Muscle layer of duodenum (tissue), 2 donors: ENCODE measurements at regions not wholly inside any gene's neighbourhood (a gene's known extent, or its start where the extent isn't known, plus 50 kb on each side); places are given as distances from the start of the nearest gene placed in this dataset.

ENCODE experiments used
- H3K27ac ChIP-seq: one replicate; pipeline ENCODE4 v1.7.0; 2013; ENCODE audit warnings: mild to moderate bottlenecking, low read length
- H3K27me3 ChIP-seq: one replicate; pipeline ENCODE4 v1.7.0; 2013; ENCODE audit warnings: low read depth, mild to moderate bottlenecking, control low read depth, low read length
- H3K36me3 ChIP-seq, 2 donors: one replicate each; pipeline ENCODE4 v1.7.0; 2013; ENCODE audit warnings: low read length in 2 of 2, control low read depth in 1 of 2, mild to moderate bottlenecking in 1 of 2; ENCODE audit not compliant: insufficient read depth in 2 of 2, control insufficient read depth in 1 of 2
- H3K4me1 ChIP-seq, 2 donors: one replicate each; pipeline ENCODE4 v1.7.0; 2013; ENCODE audit warnings: low read length in 2 of 2, mild to moderate bottlenecking in 2 of 2, control low read depth in 1 of 2, moderate library complexity in 1 of 2; ENCODE audit not compliant: insufficient read depth in 2 of 2, control insufficient read depth in 1 of 2
- H3K4me3 ChIP-seq, 2 donors: one replicate each; pipeline ENCODE4 v1.7.0; 2013; ENCODE audit warnings: low read length in 2 of 2, low read depth in 1 of 2, mild to moderate bottlenecking in 1 of 2
- H3K9me3 ChIP-seq, 2 donors: one replicate each; pipeline ENCODE4 v1.7.0; 2013; ENCODE audit warnings: low read length in 2 of 2, control low read depth in 1 of 2, mild to moderate bottlenecking in 1 of 2; ENCODE audit not compliant: control insufficient read depth in 1 of 2
- donor health status: healthy.

DNA sequence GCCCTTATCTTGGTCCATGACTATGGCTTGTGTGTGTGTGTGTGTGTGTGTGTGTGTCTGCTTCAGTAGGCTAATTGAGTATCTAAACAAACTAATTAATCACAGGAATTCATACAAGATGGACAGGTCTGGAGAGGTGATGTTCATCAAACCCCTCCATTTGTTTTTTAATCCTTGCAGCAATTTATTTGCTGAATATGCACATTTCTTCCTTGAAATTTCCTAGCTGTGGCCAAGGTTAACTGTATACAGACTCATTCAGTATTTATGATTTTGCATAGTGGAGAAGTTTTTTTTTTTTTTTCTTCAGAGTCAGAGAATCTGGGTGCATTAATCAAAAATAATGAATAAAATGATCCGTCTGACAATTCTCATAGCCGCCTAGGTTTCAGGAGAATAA, 74.7 kb upstream of the TSHZ3 start:
- H3K4me3 ChIP-seq: no peak overlapping the region
- H3K4me1 ChIP-seq: no peaks in the 10 kb centered on the region
- no peaks in the 10 kb centered on the region for H3K27me3 ChIP-seq
- H3K27ac ChIP-seq: no peak overlapping the region
- H3K9me3 ChIP-seq: no peaks in the 10 kb centered on the region
- H3K36me3 ChIP-seq: no peaks in the 10 kb centered on the region

DNA sequence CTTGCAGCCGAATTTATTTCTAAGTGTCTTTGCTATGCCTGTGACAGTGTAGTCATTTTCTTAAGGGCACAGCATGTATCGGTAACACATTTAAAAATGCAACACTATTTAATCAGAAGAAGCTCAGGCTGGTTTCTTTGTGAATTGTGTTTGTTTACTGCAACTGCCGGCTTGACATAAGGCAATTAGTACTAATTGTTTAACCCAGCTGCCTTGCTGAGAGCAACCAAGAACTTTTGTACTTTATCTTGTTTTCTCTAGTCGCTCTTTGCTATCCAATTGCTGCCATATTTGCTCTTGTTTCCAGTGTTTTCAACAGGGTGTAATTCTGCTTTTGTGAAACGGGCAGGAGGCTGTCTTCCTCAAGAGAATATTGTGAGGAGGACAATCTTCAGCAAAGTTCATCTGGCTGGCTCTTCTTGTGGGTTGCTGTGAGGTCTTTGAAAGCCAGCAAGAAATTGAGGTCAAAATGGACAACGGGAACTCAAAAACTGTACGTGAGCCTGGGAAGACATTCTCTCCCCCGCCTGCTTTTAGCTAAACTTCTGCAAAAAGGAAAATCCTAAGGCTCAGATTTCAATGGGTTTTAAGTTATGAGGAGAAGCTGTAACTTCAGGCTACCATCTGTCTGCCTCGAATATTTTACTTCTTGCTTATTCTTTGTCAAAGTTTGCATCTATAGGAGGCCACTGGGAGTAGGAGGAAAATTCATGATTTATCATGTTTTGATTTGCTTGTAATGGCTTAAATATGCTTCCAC, 75.8 kb upstream of the TSHZ3 start:
- Histone ChIP-seq H3K4me3 (no peak overlapping the region), H3K27ac (no peak overlapping the region)

DNA sequence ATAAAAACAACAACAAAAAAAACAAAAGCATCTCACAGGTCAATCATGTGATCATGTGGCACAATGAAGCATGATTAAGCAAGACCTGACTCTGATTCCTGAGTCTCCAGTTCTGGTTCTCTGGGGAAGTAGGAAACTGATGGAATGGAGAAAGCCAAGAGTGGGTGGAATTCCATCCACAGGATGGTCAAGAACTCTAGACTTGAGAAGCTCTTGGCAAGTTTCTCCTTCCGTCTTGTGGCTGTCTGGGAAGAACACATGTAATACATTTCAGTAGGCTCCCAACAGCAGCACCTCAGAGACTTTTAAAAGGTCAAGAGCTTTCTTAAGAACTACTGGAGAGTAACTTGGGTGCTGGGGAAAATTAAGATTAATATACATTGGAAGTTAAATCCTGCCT, 78.6 kb upstream of the TSHZ3 start:
- no peaks in the 10 kb centered on the region for H3K27me3 ChIP-seq
- no peaks in the 10 kb centered on the region for H3K4me1 ChIP-seq
- no peak overlapping the region for H3K4me3 ChIP-seq
- H3K27ac ChIP-seq: no peak overlapping the region
- H3K36me3 ChIP-seq: no peaks in the 10 kb centered on the region
- H3K9me3 ChIP-seq: no peaks in the 10 kb centered on the region

More for the DNA sequence above, 75.8 kb upstream of the TSHZ3 start:
- no peaks in the 10 kb centered on the region for H3K9me3 ChIP-seq
- H3K4me1 ChIP-seq: no peaks in the 10 kb centered on the region
- H3K36me3 ChIP-seq: no peaks in the 10 kb centered on the region
- no peaks in the 10 kb centered on the region for H3K27me3 ChIP-seq

DNA sequence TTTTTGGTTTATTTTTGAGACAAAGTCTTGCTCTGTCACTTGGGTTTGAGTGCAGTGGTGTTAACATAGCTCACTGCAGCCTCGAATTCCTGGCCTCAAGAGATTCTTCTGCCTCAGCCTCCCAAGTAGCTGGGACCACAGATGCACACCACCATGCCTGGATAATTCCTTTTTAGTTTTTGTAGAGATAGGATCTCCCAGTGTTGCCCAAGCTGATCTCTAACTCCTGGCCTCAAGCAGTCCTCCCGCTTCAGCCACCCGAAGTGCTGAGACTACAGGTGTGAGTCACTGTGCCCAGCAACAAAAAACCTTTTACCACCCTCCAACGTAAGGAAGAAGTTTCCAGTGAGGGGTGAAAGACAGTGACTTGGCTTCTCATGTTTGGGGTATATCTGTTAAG, 81.1 kb upstream of the TSHZ3 start:
- H3K4me1 ChIP-seq: no peaks in the 10 kb centered on the region
- no peak overlapping the region for H3K4me3 ChIP-seq
- H3K27ac ChIP-seq: no peak overlapping the region
- H3K36me3 ChIP-seq: no peaks in the 10 kb centered on the region
- H3K27me3 ChIP-seq: no peaks in the 10 kb centered on the region
- peaks cover 0 to 5% of the 10 kb centered on the region in 2 donors for H3K9me3 ChIP-seq

DNA sequence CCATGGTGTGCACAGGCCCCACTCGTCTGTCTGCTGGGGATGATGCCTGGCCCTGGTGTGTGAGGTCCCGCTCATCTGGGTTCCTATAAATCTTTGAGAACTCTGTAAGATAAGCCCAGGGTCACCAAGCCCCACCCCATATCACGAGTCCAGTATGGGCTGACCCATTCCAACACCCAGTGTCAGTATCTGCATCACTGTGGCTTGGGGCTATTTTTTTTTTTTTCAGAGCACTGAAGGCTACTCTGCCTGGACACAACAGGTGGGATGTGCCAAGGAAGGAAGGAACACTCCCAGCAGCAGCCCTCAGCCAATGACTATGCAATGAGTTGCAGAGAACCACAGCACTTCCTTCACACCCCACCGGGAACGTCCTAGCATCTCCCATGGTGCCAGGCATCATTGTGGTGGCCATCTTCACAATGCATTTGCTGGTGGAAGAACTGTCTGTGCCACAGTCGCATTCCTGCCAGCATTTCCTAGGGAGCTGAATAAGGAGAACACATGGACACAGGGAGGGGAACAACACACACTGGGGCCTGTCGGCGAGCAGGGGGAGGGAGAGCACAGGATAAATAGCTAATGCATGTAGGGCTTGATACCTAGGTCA, 83.1 kb upstream of the TSHZ3 start:
- no peaks in the 10 kb centered on the region for H3K27me3 ChIP-seq

DNA sequence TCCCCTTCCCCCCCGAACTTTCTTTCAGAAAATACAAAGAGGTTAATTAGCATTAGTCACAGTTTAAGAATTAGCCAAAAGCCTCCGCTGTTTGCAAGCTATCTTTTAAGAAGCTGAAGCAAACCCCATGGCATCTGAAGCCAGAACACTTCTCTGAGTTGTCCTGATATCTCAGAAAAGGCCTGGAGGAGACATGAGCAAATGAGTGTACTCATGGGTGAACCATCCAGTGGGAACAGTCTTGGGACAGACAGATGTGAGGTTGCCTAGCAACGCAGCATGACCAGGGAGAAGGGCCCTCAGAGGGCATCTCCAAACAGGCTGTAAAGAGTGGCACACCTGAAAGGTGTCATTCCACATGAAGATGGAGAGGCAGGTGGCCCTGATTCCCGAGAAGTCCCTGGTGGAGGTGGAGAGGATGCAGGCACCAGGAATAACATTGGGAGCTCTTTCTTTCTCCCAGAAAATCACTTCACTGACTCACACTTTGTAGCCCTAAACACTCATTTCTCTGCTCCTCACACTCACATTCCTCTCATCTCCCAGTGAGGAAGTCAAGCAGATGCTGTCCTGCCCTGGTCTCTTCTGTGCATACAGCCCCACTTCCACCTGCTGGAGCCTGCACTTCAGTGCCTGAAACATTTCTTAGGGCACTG, 87.0 kb upstream of the TSHZ3 start:
- H3K36me3 ChIP-seq: no peaks in the 10 kb centered on the region
- no peaks in the 10 kb centered on the region for H3K27me3 ChIP-seq
- no peak overlapping the region for H3K4me3 ChIP-seq
- peaks cover 0 to 5% of the 10 kb centered on the region in 2 donors for H3K9me3 ChIP-seq
- no peaks in the 10 kb centered on the region for H3K4me1 ChIP-seq
- no peak overlapping the region for H3K27ac ChIP-seq

More for the DNA sequence above, 83.1 kb upstream of the TSHZ3 start:
- Histone ChIP-seq H3K4me1 (no peaks in the 10 kb centered on the region), H3K36me3 (no peaks in the 10 kb centered on the region), H3K9me3 (peaks cover 0 to 5% of the 10 kb centered on the region in 2 donors), H3K27ac (no peak overlapping the region), H3K4me3 (no peak overlapping the region)

DNA sequence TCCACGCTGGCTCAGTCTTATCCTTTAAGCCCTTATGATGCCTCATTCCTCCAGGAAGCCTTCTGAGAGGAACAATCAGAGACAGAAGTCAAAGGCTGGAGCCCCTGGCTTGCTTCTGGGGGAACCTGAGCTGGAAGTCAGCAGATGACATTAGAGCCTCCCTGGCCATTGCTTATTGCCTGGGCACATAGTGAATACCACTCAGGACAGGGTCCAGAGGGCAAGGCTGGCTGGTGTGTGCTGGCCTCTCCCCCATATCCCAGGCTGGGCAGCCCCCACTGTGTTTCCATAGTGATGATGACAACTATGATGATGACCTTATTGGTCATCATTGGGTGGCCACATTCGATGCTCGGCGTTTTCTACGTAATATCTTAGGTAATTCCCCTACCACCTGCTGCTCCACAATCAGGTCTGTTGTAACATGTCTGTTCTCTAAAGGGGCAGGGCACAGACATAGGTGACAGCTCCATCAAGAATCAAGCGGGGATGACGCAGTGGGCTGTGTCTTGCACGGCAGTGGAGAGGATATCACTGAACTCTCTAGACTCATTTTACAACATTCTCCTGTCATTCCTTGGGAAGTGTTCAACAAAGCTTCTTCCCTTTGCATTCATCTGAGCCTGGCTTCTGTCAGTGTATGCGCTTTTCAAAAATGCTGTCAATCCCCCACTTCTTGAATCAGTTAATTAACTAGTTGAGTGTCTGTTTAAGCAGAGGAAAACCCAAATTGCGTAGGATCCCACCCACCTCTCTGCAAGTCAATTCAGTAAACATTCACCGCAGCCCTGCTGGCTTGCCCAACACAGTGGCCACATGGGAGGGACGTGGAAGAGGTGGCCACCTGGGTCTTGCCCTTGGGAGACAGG, 89.4 kb upstream of the TSHZ3 start:
- H3K4me3 ChIP-seq: no peak overlapping the region
- no peaks in the 10 kb centered on the region for H3K27me3 ChIP-seq
- H3K27ac ChIP-seq: no peak overlapping the region
- H3K9me3 ChIP-seq: peaks cover 0 to 5% of the 10 kb centered on the region in 2 donors
- no peaks in the 10 kb centered on the region for H3K4me1 ChIP-seq
- H3K36me3 ChIP-seq: no peaks in the 10 kb centered on the region

DNA sequence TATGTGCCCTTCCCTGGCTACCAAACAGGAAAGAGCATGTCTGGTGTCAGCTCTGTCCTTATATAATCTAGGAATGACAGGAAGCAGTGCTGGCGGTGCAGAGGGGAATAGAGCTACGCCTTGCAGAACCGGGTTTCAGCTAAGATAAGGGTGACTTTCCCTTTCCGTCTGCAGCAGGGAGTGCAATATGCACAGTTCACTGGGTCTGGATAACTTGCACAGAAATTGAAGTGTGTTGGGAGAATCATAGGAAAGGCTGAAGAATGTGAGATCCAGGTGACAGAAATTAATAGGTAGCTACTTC, 90.0 kb upstream of the TSHZ3 start:
- no peak overlapping the region for H3K4me3 ChIP-seq
- no peaks in the 10 kb centered on the region for H3K36me3 ChIP-seq
- no peak overlapping the region for H3K27ac ChIP-seq
- H3K27me3 ChIP-seq: no peaks in the 10 kb centered on the region
- peaks cover 0 to 5% of the 10 kb centered on the region in 2 donors for H3K9me3 ChIP-seq
- no peaks in the 10 kb centered on the region for H3K4me1 ChIP-seq

DNA sequence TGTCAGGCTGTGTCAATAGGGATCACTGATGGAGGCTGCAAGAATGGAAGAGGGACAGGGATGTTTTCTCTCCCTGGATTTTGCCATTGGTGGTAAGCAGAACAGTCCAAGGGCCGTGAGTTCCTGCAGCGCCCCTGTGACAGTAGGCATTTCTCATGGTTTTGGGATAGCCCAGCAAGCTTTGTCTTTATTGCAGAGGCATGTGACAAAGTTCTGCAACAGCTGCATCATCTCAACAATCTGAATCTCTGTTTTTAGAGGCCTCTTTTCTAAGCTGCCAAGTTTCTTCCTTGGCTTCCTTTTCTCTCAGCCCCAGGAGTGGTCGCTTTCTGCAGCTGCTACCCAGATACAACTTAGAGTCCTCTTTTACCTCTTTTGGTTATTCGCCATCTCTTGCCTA, 95.7 kb upstream of the TSHZ3 start:
- H3K9me3 ChIP-seq: no peaks in the 10 kb centered on the region
- H3K4me3 ChIP-seq: no peak overlapping the region
- no peaks in the 10 kb centered on the region for H3K27me3 ChIP-seq
- no peak overlapping the region for H3K27ac ChIP-seq
- peaks cover 4 to 5% of the 10 kb centered on the region in 2 donors for H3K4me1 ChIP-seq
- no peaks in the 10 kb centered on the region for H3K36me3 ChIP-seq

DNA sequence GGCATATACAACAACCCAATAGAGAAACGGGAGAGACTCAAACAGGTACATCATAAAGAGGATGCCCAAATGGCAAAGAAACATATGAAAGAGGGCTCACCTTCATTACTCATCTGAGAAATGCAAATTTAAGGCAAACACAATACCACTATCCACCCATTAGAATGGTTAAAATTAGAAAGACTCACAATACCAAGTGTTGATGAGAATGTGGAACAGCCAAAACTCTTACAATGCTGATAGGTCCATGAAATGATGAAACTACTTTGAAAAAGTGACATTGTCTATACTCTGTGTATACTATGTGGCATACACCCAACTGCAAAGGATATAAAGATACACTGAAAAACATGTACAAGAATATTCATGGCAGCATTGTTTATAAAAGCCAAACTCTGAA, 96.2 kb upstream of the TSHZ3 start:
- no peak overlapping the region for H3K4me3 ChIP-seq
- H3K27me3 ChIP-seq: no peaks in the 10 kb centered on the region
- H3K4me1 ChIP-seq: peaks cover 4 to 5% of the 10 kb centered on the region in 2 donors
- H3K27ac ChIP-seq: no peak overlapping the region
- H3K9me3 ChIP-seq: no peaks in the 10 kb centered on the region
- H3K36me3 ChIP-seq: no peaks in the 10 kb centered on the region

DNA sequence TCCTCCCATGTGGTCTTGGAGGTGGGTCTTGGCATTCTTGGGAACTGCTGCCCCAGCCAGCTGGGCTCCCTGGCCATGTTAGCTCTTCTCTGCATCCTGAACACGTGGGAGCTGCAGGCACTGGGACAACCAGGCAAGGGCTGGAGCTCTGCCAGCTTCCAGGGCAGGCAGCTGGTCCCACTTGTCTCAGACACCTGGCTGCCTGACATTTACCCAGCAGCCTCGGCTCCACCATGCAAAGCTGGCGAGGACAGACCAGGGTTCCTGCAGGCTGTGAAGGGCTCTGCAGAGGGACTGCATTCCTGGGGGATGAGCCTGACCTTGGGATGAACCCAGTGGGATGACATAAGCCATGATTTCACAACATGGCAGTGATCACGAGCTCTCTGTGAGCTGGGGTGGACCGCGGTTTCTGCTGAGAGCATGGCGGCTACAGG, 99.0 kb upstream of the TSHZ3 start:
- Histone ChIP-seq H3K27me3 (no peaks in the 10 kb centered on the region), H3K27ac (no peak overlapping the region), H3K4me3 (no peak overlapping the region), H3K9me3 (no peaks in the 10 kb centered on the region), H3K4me1 (peaks cover 4 to 5% of the 10 kb centered on the region in 2 donors), H3K36me3 (no peaks in the 10 kb centered on the region)
